Left kidney (tissue), 1 donor: ENCODE measurements at regions not wholly inside any gene's neighbourhood (a gene's known extent, or its start where the extent isn't known, plus 50 kb on each side); places are given as distances from the start of the nearest gene placed in this dataset.

Experiments used
- DNase-seq: peaks from one replicate; pipeline ENCODE4 v3.0.0-alpha.2; 2013

DNA sequence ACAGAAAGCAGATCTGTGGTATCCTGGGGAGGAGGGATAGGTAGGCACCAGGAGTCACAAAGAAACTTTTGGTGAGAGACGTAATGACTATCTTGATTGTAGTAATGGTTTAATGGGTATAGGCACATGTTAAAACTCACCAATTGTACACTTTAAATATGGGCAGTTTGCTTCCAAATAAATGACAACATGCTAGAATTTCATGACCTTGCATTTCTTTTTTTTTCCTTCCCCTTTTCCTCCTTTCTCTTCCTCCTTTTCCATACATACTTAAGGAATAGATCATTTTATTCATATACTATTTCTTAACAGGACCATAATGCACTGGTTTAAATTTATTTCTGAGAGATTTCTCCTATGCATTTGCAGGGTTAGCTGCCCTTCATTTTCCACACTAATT is 341.8 kb downstream of the TMEM182 start:
- DNase-seq = no peak

DNA sequence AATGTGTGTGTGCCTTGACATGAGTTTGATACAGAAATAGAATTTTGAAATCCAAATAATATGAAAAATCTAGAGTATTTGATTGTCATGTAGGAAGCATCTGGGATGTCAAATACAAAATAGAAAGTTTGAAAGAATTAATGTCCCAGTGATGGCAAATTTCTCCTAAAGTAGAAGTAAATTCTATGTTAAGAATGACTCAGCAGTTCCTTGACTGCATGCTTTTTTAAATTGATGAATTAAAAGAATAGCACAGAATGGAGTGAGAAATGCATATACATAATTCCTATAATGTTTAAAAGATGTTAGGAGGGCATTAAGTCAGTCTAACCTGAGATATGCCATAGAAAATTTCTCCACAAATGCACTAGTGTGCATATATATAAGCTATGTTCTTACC is 357.5 kb downstream of the TMEM182 start:
- DNase-seq = no peak

DNA sequence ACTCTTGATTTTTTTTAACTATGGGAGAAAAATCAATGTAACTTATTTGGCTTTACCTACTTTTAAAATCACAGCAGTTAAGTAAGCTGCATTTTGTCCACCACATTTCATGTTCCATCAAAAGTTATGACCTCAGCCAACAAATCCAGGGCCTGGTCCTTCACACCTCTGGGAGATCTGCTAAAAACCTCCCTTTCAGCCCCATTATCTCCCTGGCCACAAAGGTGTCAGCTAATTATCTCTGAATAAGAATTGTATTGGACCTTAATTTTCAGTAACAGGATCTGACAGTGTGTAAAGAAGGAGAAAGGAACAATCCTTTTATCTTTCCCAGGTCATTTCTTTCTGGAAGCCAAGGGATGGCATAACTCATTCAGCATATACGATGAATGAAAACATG is 359.3 kb downstream of the TMEM182 start:
- DNase-seq = no peak

DNA sequence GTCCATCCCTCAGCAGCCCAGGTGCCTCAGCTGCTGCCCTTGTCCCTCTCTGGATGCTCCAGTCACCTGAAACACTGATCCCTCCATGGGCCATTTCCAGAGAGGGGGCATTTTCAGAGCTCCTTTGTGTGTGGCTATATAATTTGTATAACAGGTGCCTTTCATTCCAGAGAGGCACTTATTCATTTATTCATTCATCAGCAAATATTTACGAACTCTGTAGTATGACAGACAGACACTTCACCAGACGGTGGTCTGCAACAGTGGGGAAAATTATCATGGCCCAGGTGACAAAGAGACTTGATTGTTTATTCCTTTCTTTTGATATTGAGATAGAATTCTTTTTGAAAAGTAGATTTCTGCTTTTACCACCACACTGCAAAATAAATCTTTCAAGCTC is 361.7 kb downstream of the TMEM182 start:
- no peak for DNase-seq

DNA sequence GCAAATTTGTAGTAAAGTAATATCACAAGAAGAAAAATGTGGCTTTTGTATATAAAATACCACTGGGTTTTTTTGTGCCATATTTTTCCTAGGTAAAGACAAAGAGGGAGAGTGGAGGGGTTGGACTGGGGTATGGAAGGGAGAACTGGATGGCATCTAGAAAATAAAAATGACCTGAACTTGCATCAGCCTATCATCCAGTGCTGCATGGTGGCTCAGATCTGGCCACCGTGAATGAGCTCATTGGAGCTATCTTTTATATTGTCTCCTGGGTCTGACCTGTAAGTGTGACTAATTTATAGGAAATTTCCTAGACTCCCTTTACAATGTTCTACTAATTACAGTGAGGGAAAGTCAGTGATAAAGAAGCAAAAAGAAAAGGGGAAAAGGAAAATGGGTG is 369.0 kb downstream of the TMEM182 start:
- no peak for DNase-seq

DNA sequence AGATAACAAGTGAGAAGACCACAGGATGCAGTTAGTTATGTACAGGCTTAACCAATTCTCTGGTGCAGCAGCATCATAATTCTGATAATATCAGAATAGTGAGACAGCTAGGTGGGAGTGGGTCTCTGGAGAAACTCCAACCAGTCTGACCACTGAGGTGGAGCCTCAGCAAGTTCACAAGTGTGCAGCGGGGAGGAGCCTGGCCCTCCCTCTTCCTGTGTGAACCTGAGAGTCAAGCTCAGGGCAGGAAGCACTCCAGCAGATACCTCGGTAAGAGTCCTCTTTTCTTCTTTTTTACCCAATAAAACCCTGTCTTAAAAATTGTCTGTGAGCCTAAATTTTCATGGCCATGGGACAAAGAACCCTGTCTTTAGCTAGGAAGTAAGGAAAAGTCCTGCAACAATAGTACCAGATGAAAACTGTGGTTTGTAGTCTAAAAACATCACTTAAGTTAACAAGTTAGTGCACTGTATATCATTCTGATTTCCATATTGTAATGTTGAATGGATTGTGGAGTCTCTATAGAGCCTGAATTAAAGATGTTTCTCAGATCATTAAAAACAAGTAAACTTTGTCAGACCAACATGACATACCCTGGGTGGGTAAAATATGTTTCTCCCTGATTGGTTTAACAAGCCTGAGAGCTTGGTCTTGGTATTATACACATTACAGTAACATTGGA is 370.8 kb downstream of the TMEM182 start:
- DNase-seq = no peak

DNA sequence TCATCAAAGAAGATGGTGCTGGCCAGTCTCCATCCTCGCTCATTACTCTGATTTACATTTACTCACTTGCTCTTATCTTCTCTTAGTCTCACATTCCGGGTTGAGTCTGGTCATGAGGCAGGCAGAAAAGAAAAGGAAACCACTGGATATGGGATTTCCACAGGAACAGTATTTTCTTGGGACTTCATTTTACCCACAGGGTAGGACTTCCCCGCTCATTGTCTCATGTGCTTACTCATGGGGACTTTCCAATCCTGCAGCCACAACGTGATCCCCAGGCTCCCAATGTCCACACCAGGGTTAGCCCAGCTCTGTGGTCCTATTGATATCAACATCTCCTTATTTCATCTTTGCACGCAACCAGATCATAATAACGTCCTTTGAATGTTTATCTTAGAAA is 373.8 kb downstream of the TMEM182 start:
- DNase-seq = no peak

DNA sequence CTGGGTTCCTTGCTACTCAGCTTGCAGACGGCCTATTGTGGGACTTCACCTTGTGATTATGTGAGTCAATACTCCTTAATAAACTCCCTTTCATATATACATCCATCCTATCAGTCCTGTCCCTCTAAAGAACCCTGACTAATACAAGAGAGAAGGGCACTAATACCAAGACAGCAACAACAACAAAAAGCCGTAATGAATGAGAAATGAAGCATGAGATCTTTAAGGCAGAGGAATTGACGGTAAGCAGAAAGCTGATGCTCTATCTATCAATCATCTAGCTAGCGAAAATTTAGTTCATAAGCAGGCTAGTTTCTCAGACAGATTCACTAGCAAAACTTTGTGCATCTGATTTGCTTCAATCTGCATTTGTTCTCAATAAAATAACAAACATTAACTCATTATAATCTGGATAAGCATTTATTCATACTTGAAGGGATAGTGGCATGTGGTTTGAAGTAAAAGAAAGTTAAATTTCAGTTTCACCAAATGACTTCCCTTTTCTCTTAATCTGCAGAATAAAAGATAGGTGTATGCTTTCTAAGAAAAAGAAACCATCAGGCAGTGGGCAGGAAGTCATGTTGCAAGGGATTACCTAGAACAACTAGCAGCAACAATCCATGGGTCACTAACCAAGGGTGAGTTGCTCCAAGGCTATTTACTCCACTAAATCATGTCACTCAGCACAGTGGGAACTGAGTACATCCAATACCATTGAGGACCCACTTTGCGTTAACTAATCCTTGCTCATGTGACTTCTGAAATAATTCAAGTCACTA is 376.5 kb downstream of the TMEM182 start:
- peak; percentile 68 for DNase-seq

DNA sequence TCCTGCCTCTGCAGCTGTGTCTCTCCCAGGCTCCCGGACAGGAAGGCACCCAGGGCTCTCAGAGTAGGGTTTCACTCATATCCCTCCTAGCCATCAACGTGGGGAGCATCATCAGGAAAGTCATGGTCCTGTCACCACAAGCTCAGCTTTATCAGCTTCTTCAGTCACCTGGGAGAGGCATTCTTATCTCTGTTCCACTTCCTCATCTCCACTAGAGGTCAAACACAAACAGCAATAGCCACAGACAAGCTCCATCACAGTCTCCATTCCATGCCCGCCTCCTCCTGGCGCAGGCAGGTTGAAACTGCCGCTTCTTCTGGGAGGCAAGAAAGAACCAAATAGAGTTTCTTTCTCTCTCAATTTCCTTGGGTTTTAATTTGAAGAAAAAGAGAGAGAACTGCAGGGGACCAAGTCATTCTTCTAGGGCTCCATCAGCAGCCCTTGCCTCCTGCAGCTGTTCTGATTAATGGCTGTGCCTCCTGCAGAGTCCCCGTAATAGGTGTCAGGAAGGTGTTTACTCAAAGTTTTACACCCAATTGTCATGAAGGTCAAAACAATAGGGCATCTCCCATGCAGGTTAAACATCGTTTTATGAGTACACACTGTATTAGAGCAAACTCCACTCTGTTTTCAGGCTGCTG is 377.9 kb downstream of the TMEM182 start:
- DNase-seq = no peak

DNA sequence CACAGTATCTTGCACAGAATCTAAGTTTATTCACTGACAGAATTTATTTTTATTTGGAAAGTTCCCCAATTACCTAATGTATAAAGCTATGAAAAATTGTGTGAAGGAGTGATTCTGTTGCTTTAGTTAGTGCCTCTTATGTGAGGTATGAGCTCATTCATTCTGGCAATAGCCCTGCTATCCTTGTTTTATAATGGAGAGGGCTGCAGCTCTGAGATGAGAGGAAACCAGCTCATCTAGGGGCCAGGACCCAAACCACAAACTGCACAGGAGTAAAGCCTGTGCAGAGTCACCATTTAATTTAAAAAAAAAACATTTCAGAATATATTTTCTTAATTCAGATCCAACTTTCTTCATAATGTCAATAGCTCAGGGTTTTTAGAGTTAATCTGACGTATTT is 383.0 kb downstream of the TMEM182 start:
- DNase-seq = no peak

DNA sequence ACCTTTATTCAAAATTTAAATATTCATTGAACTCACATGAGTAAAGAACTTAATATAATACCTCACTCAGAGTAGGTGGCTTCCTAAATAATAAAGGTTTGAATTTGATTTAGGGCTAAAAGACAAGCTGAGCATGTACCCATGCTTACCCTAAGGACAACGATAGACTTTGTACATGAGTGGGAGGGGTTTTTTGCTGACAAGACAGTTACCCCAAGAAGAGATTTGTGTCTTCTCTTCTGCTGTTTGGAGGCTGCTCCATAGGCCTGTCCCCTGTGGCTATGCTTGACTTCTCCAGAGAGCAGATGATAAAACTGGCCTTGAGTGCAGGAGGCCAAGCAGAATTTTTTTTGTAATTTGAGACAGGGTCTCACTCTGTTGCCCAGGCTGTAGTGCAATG is 383.9 kb downstream of the TMEM182 start:
- DNase-seq = no peak

DNA sequence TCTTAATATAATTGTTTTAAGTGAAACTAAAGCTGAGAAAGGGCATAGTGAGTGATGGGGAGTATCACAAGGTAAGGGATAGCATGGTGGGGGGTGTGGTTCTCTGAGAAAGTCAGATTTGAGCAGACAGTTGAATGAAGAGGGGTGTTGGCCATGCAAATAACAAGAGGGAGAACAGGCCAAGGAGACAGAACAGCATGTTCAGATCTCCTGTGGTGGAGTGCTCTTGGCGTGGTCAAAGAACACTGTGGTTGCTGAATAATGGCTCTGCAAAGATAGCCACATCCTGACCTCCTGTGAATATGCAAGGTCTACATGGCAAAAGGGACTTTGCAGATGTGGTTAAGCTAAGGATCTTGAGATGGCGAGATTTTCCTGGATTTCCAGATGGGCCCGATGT is 389.2 kb downstream of the TMEM182 start:
- DNase-seq = no peak

DNA sequence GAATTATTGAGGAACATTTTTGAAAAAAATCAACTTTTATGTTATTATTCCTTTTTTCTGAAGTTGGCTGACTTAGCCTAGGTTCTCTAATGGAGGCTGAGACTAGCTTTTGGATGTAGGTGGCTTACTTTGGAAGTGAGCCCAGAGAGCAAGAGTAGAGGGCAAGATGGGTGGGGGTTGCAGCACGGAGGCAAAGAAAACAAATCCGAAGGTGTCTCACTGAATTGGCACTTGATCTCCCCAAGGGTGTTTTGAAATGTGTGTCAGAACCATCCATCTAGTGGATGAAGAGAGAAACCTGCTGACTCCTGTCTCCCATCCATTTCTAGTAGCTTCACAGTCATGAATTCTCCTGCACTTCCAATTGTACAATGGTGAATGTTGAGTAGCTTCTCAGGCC is 390.7 kb downstream of the TMEM182 start:
- DNase-seq = no peak

DNA sequence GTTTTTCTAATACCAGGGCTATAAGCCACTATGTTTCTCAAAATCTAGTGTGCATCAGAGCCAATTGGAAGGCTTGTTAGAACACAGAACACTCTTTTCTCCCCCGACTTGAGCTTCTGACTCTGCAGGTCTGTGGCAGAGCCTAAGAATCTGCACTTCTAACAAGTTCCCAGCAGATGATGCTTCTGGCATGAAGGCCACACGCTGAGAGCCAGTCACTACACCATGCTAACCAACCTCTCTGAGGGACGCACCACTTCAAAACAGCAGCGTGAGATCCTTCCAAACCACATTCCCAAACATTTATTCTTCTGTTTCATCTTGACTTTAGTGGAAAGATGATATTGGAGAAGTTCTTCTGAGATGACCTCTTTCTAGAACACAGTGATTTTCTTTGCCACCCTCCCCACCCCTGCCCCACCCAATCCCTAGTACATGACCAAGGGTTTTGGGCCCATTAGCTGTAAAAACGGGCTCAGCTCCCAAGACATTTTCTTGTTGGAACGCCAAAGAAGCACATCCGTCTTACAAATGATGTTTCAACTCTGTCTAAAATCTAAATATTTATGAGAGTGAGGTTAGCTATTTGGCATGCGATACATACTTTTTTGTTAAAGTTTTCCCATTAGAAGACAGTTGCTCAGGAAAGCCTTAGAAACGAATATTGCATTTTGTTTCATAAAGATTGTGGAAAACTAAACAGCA is 391.9 kb downstream of the TMEM182 start:
- DNase-seq = no peak

DNA sequence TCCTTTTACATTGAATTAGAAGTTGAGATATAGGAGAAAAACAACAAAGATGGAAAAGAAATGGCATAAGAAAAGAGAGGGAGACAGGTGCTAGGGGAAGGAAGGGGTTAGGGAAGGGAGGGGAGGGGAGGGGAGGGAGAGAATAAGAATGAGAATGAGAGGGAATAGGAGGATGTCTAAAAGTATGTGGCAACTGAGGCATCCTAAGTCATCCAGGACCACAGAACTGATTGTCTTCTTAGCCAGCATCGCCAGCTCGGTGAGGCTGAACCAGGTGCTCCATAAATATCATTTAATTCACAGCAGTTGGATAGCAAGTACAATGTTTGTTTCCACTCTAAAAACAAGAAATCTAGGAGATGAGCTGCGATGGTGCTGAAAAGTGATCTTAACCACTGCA is 393.5 kb downstream of the TMEM182 start:
- DNase-seq = no peak

DNA sequence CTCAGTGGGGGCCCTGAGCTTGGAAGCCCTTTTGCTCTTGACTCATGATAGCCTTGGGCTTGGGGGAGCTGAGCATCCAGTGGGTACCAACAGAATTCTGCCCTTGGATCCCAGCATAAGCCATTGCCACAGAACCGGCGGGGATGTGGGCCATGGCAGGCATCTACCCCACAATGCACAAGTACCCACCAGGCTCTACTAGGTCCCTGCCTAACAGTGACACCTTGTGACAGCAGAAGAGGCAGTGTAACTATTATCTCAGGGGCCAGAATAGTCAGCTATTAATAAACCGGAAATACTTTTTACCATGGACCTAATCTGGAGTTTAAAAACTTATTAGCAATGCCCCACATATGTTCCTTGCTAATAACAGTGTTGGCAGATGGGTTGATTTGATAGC is 397.2 kb downstream of the TMEM182 start:
- no peak for DNase-seq

DNA sequence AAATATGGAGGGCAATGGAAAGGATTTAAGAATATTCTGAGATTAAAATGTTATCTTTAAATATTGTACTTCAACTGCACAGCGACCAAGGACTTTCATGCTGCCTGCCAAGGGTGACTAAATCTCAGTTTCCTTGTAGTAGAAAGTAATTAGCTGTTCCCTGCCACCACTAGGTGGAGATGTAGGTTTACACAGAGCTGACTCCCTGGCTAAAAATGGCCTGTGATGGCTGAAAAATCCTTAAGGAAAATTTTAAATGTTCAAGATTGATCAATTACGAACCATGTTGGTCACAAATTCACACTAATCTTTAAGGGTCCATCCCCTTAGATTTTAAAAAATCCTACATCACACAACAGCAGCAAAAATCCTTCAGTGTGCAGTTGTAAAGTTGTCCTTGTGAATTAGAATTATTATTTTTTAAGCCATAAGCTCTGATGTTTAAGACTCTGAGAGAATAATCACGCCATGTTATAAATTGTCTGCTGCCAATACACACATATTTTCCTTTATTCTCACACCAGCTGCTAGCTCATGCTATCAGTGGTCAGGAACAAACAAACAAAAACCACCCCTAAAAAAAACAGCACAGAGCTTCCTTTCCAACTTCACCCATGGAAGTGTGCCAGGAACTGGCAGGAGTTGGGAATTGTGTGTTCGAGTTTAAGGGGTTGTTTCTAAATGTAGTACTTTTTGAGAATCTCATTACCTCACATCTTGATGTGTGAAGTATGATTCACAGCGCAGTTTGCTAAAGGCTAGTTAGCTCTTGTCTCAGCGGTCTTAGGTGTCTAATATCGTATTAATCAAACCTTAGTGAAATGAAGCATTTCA is 399.8 kb downstream of the TMEM182 start:
- peak; percentile 61 for DNase-seq

DNA sequence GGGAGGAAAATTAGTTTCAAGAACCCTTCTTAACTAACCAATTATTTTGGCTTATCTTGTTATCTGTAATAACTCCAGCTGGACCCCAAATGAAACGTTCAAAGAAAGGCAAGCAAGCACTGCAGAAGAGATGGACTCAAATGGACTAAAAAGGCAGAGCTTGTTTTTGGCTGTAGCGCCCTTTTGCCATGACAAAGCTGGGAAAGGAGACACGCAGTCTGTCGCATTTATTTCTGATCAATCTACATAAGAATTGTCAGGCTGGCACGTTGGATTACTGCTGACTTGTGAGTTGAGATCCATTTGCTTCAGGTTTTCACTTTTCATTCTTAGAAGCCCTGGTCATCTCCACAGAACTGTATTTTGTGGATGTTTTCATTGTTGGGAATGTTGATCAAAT is 402.9 kb downstream of the TMEM182 start:
- no peak for DNase-seq

DNA sequence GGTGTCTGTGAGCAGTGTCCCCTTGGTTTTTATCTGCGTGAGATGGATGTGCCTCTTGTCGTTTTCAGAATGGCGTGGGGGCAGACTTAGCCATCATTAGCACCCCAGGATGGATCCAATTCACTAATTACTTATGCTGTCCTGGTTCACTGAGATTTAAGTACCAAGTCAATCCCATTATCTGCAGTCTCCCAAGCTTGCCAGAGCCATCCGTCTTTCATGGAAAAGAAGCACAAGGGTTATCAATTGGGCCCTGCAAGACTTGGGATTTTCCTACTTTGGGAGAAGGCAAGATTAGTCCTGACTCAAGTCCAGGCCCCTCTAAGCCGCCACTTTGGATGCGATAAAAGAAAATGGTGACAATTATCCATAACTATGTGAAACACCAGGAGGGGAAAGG is 404.0 kb downstream of the TMEM182 start:
- no peak for DNase-seq

DNA sequence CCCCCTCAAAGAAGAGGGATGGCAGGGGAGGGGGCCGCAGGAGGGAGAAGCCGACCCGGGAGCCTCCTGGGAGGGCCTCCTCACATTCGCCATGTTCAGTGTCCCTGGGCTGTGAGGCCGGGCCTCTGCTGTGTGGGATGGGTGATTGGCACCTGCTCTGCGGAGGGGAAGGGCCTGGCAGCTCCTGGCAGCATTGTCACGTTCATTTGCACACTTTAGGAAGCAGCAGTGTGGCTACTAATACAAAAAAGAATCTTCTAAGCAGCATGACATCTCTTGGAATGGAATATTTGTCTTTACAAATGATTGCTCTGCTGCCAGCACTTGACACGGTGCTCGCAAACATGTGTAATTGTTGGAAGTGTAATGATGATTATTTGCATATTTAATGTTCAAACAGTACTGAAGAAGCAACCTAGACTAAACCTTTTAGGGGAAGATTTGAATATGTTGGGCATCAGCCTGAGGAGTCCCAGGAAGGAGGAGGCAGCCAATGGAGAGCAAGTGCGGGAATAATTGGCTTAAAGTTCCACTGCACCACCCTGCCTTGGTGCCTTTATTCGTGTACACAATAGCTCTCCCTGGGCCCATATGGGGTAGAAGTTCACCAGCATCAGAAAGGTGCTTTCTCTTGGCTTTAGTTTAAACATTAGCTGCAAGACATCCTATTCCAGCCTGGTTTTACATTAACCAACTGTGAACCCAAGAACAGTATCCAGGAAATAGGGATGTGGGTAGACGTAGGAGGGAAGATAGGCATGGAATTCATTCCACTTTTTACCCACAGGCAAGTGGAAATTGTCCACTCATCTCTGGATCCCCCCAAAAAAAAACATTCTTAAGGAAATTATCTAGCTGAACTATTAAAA is 404.9 kb downstream of the TMEM182 start:
- no peak for DNase-seq

DNA sequence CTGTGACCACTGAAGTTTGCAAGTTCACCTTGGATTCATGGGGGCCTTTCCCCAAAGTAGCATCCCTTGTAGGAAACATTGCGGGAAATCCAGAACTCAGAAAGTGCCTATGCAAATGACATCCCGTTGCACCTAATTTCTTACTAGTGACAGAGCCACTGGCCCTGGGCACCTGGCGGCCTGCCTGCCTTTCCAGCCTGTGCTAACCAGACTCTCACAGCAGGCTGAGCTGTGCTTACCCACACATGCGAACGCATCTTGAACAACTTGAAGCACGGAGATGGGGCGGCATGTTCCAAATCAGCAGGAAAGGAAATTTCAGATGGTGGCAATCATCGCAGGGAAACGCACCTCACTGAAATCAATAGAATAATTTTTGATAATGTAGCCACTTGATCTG is 405.8 kb downstream of the TMEM182 start:
- no peak for DNase-seq
